Muscle layer of duodenum (tissue), 2 donors: ENCODE measurements at regions not wholly inside any gene's neighbourhood (a gene's known extent, or its start where the extent isn't known, plus 50 kb on each side); places are given as distances from the start of the nearest gene placed in this dataset.

Source experiments
- H3K27ac ChIP-seq: one replicate; pipeline ENCODE4 v1.7.0; 2013; ENCODE audit warnings: mild to moderate bottlenecking, low read length
- H3K27me3 ChIP-seq: one replicate; pipeline ENCODE4 v1.7.0; 2013; ENCODE audit warnings: low read depth, mild to moderate bottlenecking, control low read depth, low read length
- H3K36me3 ChIP-seq, 2 donors: one replicate each; pipeline ENCODE4 v1.7.0; 2013; ENCODE audit warnings: low read length in 2 of 2, control low read depth in 1 of 2, mild to moderate bottlenecking in 1 of 2; ENCODE audit not compliant: insufficient read depth in 2 of 2, control insufficient read depth in 1 of 2
- H3K4me1 ChIP-seq, 2 donors: one replicate each; pipeline ENCODE4 v1.7.0; 2013; ENCODE audit warnings: low read length in 2 of 2, mild to moderate bottlenecking in 2 of 2, control low read depth in 1 of 2, moderate library complexity in 1 of 2; ENCODE audit not compliant: insufficient read depth in 2 of 2, control insufficient read depth in 1 of 2
- H3K4me3 ChIP-seq, 2 donors: one replicate each; pipeline ENCODE4 v1.7.0; 2013; ENCODE audit warnings: low read length in 2 of 2, low read depth in 1 of 2, mild to moderate bottlenecking in 1 of 2
- H3K9me3 ChIP-seq, 2 donors: one replicate each; pipeline ENCODE4 v1.7.0; 2013; ENCODE audit warnings: low read length in 2 of 2, control low read depth in 1 of 2, mild to moderate bottlenecking in 1 of 2; ENCODE audit not compliant: control insufficient read depth in 1 of 2
- donor health status: healthy.

GRCh38 chr7:18119985-18120384 is 92.3 kb upstream of the PRPS1L1 start:
- H3K4me3 ChIP-seq = no peak overlapping the region
- H3K4me1 ChIP-seq = no peaks in the 10 kb centered on the region
- no peaks in the 10 kb centered on the region for H3K27me3 ChIP-seq
- H3K27ac ChIP-seq = no peak overlapping the region
- H3K9me3 ChIP-seq = no peaks in the 10 kb centered on the region
- no peaks in the 10 kb centered on the region for H3K36me3 ChIP-seq

GRCh38 chr7:18123508-18124239 is 96.0 kb upstream of the PRPS1L1 start:
- H3K36me3 ChIP-seq = no peaks in the 10 kb centered on the region

GRCh38 chr7:18125476-18125875 is 97.8 kb upstream of the PRPS1L1 start:
- Histone ChIP-seq H3K9me3 (no peaks in the 10 kb centered on the region), H3K36me3 (no peaks in the 10 kb centered on the region), H3K4me3 (no peak overlapping the region), H3K27ac (no peak overlapping the region), H3K27me3 (no peaks in the 10 kb centered on the region), H3K4me1 (no peaks in the 10 kb centered on the region)

More at GRCh38 chr7:18123508-18124239, 96.0 kb upstream of the PRPS1L1 start:
- Histone ChIP-seq H3K4me1 (no peaks in the 10 kb centered on the region), H3K27me3 (no peaks in the 10 kb centered on the region), H3K4me3 (no peak overlapping the region), H3K9me3 (no peaks in the 10 kb centered on the region), H3K27ac (no peak overlapping the region)

- no peak overlapping the region for H3K27ac ChIP-seq
Measured at GRCh38 chr7:18126281-18126680, 98.6 kb upstream of the PRPS1L1 start.

GRCh38 chr7:18128846-18129245 is 101.2 kb upstream of the PRPS1L1 start:
- Histone ChIP-seq H3K4me1 (no peaks in the 10 kb centered on the region), H3K4me3 (no peak overlapping the region), H3K27ac (no peak overlapping the region), H3K9me3 (no peaks in the 10 kb centered on the region), H3K27me3 (no peaks in the 10 kb centered on the region), H3K36me3 (no peaks in the 10 kb centered on the region)

More at GRCh38 chr7:18126281-18126680, 98.6 kb upstream of the PRPS1L1 start:
- H3K9me3 ChIP-seq = no peaks in the 10 kb centered on the region
- H3K36me3 ChIP-seq = no peaks in the 10 kb centered on the region
- H3K4me1 ChIP-seq = no peaks in the 10 kb centered on the region
- H3K4me3 ChIP-seq = no peak overlapping the region
- H3K27me3 ChIP-seq = no peaks in the 10 kb centered on the region

GRCh38 chr7:18132811-18133210 is 105.2 kb upstream of the PRPS1L1 start:
- Histone ChIP-seq H3K27ac (no peak overlapping the region), H3K9me3 (no peaks in the 10 kb centered on the region), H3K4me3 (no peak overlapping the region), H3K4me1 (no peaks in the 10 kb centered on the region), H3K27me3 (no peaks in the 10 kb centered on the region), H3K36me3 (no peaks in the 10 kb centered on the region)

- H3K9me3 ChIP-seq = no peaks in the 10 kb centered on the region
- H3K36me3 ChIP-seq = no peaks in the 10 kb centered on the region
- H3K27ac ChIP-seq = no peak overlapping the region
- H3K4me3 ChIP-seq = no peak overlapping the region
- no peaks in the 10 kb centered on the region for H3K27me3 ChIP-seq
- H3K4me1 ChIP-seq = no peaks in the 10 kb centered on the region
Measured at GRCh38 chr7:18133921-18134320, 106.3 kb upstream of the PRPS1L1 start.

GRCh38 chr7:18140943-18141342 is 113.3 kb upstream of the PRPS1L1 start:
- Histone ChIP-seq H3K9me3 (no peaks in the 10 kb centered on the region), H3K27ac (no peak overlapping the region), H3K27me3 (no peaks in the 10 kb centered on the region), H3K4me1 (no peaks in the 10 kb centered on the region), H3K4me3 (no peak overlapping the region), H3K36me3 (no peaks in the 10 kb centered on the region)

- Histone ChIP-seq H3K27me3 (no peaks in the 10 kb centered on the region), H3K27ac (no peak overlapping the region), H3K4me3 (no peak overlapping the region), H3K4me1 (no peaks in the 10 kb centered on the region), H3K36me3 (no peaks in the 10 kb centered on the region), H3K9me3 (no peaks in the 10 kb centered on the region)
Measured at GRCh38 chr7:18144166-18144565, 116.5 kb upstream of the PRPS1L1 start.

GRCh38 chr7:18145160-18145559 is 117.5 kb upstream of the PRPS1L1 start:
- H3K4me1 ChIP-seq = no peaks in the 10 kb centered on the region
- H3K27ac ChIP-seq = no peak overlapping the region
- H3K36me3 ChIP-seq = no peaks in the 10 kb centered on the region
- no peak overlapping the region for H3K4me3 ChIP-seq
- no peaks in the 10 kb centered on the region for H3K27me3 ChIP-seq
- H3K9me3 ChIP-seq = no peaks in the 10 kb centered on the region

- Histone ChIP-seq H3K27ac (no peak overlapping the region), H3K27me3 (no peaks in the 10 kb centered on the region), H3K36me3 (no peaks in the 10 kb centered on the region), H3K4me3 (no peak overlapping the region), H3K9me3 (no peaks in the 10 kb centered on the region), H3K4me1 (no peaks in the 10 kb centered on the region)
Measured at GRCh38 chr7:18151422-18151821, 123.8 kb upstream of the PRPS1L1 start.

- H3K36me3 ChIP-seq = no peaks in the 10 kb centered on the region
- no peaks in the 10 kb centered on the region for H3K27me3 ChIP-seq
- H3K4me1 ChIP-seq = no peaks in the 10 kb centered on the region
- no peak overlapping the region for H3K27ac ChIP-seq
- no peak overlapping the region for H3K4me3 ChIP-seq
- H3K9me3 ChIP-seq = no peaks in the 10 kb centered on the region
Measured at GRCh38 chr7:18153183-18153748, 125.6 kb upstream of the PRPS1L1 start.
